Fibroblast of lung (primary cell): ENCODE measurements at regions not wholly inside any gene's neighbourhood (a gene's known extent, or its start where the extent isn't known, plus 50 kb on each side); places are given as distances from the start of the nearest gene placed in this dataset.
"Not testable (repeated sequence)": the region's sequence is repeated elsewhere in the genome, so short reads cannot be mapped to it uniquely, and the experiment has no call there.

Experiments
- DNase-seq, 2 donors: peaks; one replicate each; pipeline versions ENCODE4 v3.0.0 to v3.0.0-alpha.2; 2010; ENCODE audit warnings: low read depth in 2 of 2
- H2AFZ ChIP-seq: 2 replicates; pipeline ENCODE4 v1.5.1; 2012; ENCODE audit warnings: low read length, control low read depth, inconsistent platforms
- H3K27ac ChIP-seq: 2 replicates; pipeline ENCODE4 v1.5.1; 2011; ENCODE audit warnings: low read length, control low read depth; ENCODE audit not compliant: insufficient read depth
- H3K27me3 ChIP-seq: 2 replicates; pipeline ENCODE4 v1.5.1; 2011; ENCODE audit warnings: mild to moderate bottlenecking, low read length; ENCODE audit not compliant: control insufficient read depth, insufficient read depth
- H3K36me3 ChIP-seq: 2 replicates; pipeline ENCODE4 v1.5.1; 2011; ENCODE audit warnings: low read length; ENCODE audit not compliant: control insufficient read depth, insufficient read depth
- H3K4me1 ChIP-seq: 2 replicates; pipeline ENCODE4 v1.5.1; 2011; ENCODE audit warnings: low read length; ENCODE audit not compliant: control insufficient read depth, insufficient read depth; ENCODE audit errors: extremely low read depth
- H3K4me2 ChIP-seq: 2 replicates; pipeline ENCODE4 v1.5.1; 2011; ENCODE audit warnings: low read length, control low read depth; ENCODE audit not compliant: insufficient read depth; ENCODE audit errors: extremely low read depth
- H3K4me3 ChIP-seq, 4 experiments: fragments of 200-600 bp in 1 of 4; sonication (generic) in 1 of 4; replicated peaks in 1 of 4; 2 replicates each; pipeline ENCODE4 v1.5.1; 2011 to 2016; ENCODE audit warnings: low read length in 4 of 4, low read depth in 3 of 4, mild to moderate bottlenecking in 3 of 4, control low read depth in 2 of 4, inconsistent platforms in 1 of 4, mixed read lengths in 1 of 4; ENCODE audit not compliant: insufficient read depth in 1 of 4; ENCODE audit errors: control extremely low read depth in 1 of 4
- H3K79me2 ChIP-seq: 2 replicates; pipeline ENCODE4 v1.5.1; 2012; ENCODE audit warnings: mild to moderate bottlenecking, low read length, inconsistent platforms; ENCODE audit not compliant: control insufficient read depth, insufficient read depth
- H3K9ac ChIP-seq: 2 replicates; pipeline ENCODE4 v1.5.1; 2011; ENCODE audit warnings: mild to moderate bottlenecking, low read length, control low read depth; ENCODE audit not compliant: insufficient read depth
- H3K9me3 ChIP-seq: 2 replicates; pipeline ENCODE4 v1.5.1; 2012; ENCODE audit warnings: low read depth, low read length; ENCODE audit not compliant: control insufficient read depth, insufficient read depth
- H4K20me1 ChIP-seq: 2 replicates; pipeline ENCODE4 v1.5.1; 2011; ENCODE audit warnings: low read length; ENCODE audit not compliant: control insufficient read depth, insufficient read depth; ENCODE audit errors: extremely low read depth
- EZH2 ChIP-seq: IDR thresholded peaks from 2 replicates; pipeline ENCODE4 v1.5.1; 2012; ENCODE audit warnings: low read length, control low read depth, mild to moderate bottlenecking; ENCODE audit errors: missing control alignments
- TF ChIP-seq, protein P1 (sequence below), 2 donors: IDR thresholded peaks in 1 of 2; conservative IDR thresholded peaks in 1 of 2; 1 replicate in 1 of 2; 2 replicates in 1 of 2; pipeline ENCODE4 v1.5.1; 2011 to 2012; ENCODE audit warnings: low read length in 2 of 2, control low read depth in 1 of 2, inconsistent platforms in 1 of 2, low read depth in 1 of 2, mild to moderate bottlenecking in 1 of 2

DNA sequence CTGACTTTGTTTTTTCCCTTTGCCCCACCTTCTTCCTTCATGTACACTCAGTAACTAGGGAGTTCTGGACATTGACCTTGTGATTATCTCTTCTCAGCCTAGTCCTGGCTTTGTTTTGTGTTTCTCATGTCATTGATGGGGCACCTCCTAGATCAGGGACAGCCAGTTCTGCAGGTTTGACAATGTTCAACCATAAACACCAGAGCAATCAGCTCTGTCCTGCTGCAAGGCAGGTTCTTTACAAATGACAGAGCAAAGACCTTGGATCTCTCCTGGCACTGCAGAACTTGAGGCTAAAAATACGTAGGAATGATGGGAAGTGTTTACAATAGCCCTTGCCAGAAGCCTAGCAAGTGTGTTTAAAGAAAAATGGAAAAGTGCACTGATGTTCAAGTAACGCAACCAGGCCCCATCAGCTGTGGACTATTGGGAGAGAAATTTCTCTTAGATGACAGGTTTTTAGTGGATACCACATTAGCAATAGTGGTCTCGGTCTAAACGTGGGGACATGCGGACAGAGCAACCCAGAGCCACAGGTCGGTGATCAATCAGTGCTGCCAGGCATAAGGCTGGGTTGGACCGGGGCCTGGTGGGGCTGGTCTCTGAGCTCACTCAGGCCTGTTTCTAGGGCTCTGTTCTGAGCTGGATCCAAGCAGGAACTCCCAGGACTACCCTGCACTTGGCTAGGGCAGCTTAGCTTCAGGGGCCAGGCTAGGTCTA, 76.8 kb downstream of the SOWAHC start:
- Histone ChIP-seq H3K4me1 (no peaks in the 10 kb centered on the region), H2AFZ (no peak overlapping the region), H3K4me3 (no peak overlapping the region), H3K79me2 (no peaks in the 10 kb centered on the region), H3K9ac (no peak overlapping the region), H3K27me3 (no peaks in the 10 kb centered on the region), H4K20me1 (no peaks in the 10 kb centered on the region), H3K27ac (no peak overlapping the region), H3K4me2 (no peak overlapping the region), H3K9me3 (no peaks in the 10 kb centered on the region), H3K36me3 (no peaks in the 10 kb centered on the region)
- DNase-seq: peak; percentile 17 to 52
- TF ChIP-seq EZH2: no peak
- TF ChIP-seq, protein P1, sequence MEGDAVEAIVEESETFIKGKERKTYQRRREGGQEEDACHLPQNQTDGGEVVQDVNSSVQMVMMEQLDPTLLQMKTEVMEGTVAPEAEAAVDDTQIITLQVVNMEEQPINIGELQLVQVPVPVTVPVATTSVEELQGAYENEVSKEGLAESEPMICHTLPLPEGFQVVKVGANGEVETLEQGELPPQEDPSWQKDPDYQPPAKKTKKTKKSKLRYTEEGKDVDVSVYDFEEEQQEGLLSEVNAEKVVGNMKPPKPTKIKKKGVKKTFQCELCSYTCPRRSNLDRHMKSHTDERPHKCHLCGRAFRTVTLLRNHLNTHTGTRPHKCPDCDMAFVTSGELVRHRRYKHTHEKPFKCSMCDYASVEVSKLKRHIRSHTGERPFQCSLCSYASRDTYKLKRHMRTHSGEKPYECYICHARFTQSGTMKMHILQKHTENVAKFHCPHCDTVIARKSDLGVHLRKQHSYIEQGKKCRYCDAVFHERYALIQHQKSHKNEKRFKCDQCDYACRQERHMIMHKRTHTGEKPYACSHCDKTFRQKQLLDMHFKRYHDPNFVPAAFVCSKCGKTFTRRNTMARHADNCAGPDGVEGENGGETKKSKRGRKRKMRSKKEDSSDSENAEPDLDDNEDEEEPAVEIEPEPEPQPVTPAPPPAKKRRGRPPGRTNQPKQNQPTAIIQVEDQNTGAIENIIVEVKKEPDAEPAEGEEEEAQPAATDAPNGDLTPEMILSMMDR (conservative IDR thresholded peaks at IDR 0.05 in 1 of 2, IDR thresholded peaks at IDR 0.05 in 1 of 2; ENCODE audit: low read depth in 1 of 2, low read length in 2 of 2): no peak

DNA sequence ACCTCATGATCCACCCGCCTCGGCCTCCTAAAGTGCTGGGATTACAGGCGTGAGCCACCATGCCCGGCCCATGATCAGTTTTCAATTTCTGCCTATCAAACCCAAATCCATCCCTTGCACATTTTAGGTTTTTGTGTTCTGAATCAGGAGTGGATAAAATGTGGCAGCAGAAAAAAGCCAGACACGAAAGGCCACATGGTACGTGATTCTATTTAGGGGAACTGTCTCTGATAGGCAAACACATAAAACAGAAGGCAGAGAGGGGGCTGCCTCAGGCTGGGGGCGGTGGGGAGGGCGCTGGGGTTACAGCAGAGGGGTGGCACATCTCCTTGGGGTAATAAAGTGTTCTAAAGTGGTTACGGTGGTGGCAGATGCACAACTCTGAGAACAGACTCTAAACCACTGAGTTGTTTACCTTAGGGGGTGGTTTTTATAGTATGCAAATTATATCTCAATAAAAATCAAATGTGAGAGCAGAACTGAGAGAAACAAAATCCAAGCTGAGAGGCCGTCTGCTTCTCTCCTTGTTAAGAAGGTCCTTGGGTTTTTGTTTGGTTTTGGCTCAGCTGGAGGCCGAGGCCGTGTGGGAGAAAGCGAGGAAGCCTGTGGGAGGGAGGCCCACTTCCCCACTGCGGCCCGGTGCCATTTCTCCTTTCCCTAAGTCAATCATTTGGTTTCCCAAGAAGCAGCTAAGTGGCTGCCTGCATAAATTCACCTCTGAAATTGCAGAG, 78.0 kb downstream of the SOWAHC start:
- no peak overlapping the region for H3K4me3 ChIP-seq
- no peaks in the 10 kb centered on the region for H3K36me3 ChIP-seq
- H3K9ac ChIP-seq: no peak overlapping the region
- no peak for DNase-seq
- H3K9me3 ChIP-seq: no peaks in the 10 kb centered on the region
- TF ChIP-seq, protein P1 (conservative IDR thresholded peaks at IDR 0.05 in 1 of 2, IDR thresholded peaks at IDR 0.05 in 1 of 2; ENCODE audit: low read depth in 1 of 2, low read length in 2 of 2): no peak
- no peak for TF ChIP-seq EZH2
- H3K4me2 ChIP-seq: no peak overlapping the region
- H3K27me3 ChIP-seq: no peaks in the 10 kb centered on the region
- H3K79me2 ChIP-seq: no peaks in the 10 kb centered on the region
- no peaks in the 10 kb centered on the region for H3K4me1 ChIP-seq
- no peak overlapping the region for H3K27ac ChIP-seq
- H4K20me1 ChIP-seq: no peaks in the 10 kb centered on the region
- H2AFZ ChIP-seq: no peak overlapping the region

DNA sequence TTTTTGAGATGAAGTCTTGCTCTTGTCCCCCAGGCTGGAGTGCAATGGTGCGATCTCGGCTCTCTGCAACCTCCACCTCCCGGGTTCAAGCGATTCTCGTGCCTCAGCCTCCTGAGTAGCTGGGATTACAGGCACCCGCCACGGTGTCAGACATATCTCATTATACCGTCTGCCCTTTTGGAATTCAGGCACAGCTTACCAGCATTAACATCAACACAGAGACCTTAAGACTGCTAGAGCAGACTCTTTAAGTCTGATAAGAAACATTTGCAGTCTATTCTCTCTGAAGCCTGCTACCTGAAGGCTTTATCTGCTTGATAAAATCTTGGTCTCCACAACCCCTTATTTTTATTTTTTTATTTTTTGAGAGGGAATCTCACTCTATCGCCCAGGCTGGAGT, 78.7 kb downstream of the SOWAHC start:
- H3K79me2 ChIP-seq, H3K9ac ChIP-seq, H3K9me3 ChIP-seq, H3K4me1 ChIP-seq, H4K20me1 ChIP-seq, H3K36me3 ChIP-seq, H3K27ac ChIP-seq, H3K4me3 ChIP-seq, DNase-seq, H2AFZ ChIP-seq, H3K27me3 ChIP-seq, H3K4me2 ChIP-seq: not testable (repeated sequence)

DNA sequence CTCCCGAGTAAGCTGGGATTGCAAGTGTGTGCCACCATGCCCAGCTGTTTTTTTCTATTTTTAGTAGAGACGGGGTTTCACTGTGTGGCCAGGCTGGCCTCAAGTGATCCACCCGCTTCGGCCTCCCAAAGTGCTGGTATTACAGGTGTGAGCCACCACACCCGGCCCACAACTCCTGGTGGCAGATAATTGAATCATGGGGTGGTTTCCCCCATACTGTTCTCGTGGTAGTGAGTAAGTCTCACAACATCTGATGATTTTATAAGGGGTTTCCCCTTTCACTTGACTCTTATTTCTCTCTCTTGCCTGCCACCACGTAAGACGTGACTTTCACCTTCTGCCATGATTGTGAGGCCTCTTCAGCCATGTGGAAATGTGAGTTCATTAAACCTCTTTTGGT, 79.1 kb downstream of the SOWAHC start:
- not testable (repeated sequence) for H3K4me3 ChIP-seq, H3K9ac ChIP-seq, DNase-seq, H3K4me1 ChIP-seq, H4K20me1 ChIP-seq, H3K27ac ChIP-seq, H2AFZ ChIP-seq, H3K79me2 ChIP-seq, H3K27me3 ChIP-seq, H3K36me3 ChIP-seq, H3K4me2 ChIP-seq, H3K9me3 ChIP-seq
